CD8-positive, alpha-beta memory T cell (primary cell): ENCODE measurements at regions not wholly inside any gene's neighbourhood (a gene's known extent, or its start where the extent isn't known, plus 50 kb on each side); places are given as distances from the start of the nearest gene placed in this dataset.

ENCODE experiments used
- CTCF ChIA-PET: fragments of 350-600 bp; sonication (Branson Sonifier 250); formaldehyde crosslinking; loops from one replicate; lab custom pipeline; 2021; ENCODE audit warnings: antibody characterized with exemption; lab: Charles Lee
- POLR2A ChIA-PET: fragments of 350-600 bp; sonication (Branson Sonifier 250); formaldehyde crosslinking; loops from one replicate; lab custom pipeline; 2021; ENCODE audit warnings: antibody characterized with exemption; lab: Charles Lee
- DNase-seq, 5 donors: peaks; one replicate each; pipeline versions ENCODE4 v3.0.0 to v3.0.0-alpha.2; 2020 to 2022; ENCODE audit warnings: mixed read lengths in 1 of 5
- H3K27ac ChIP-seq: one replicate; pipeline ENCODE4 v1.7.0; 2013; ENCODE audit warnings: low read depth, mild to moderate bottlenecking, low read length, moderate library complexity
- H3K27me3 ChIP-seq: 2 replicates; pipeline ENCODE4 v1.7.0; 2013; ENCODE audit warnings: low read length, mild to moderate bottlenecking; ENCODE audit not compliant: insufficient read depth, poor library complexity, severe bottlenecking
- H3K36me3 ChIP-seq: 2 replicates; pipeline ENCODE4 v1.7.0; 2013; ENCODE audit warnings: mild to moderate bottlenecking, low read length, moderate library complexity; ENCODE audit not compliant: insufficient read depth
- H3K4me1 ChIP-seq: 2 replicates; pipeline ENCODE4 v1.7.0; 2013; ENCODE audit warnings: mild to moderate bottlenecking, low read length, moderate library complexity; ENCODE audit not compliant: insufficient read depth
- H3K4me3 ChIP-seq: 2 replicates; pipeline ENCODE4 v1.7.0; 2013; ENCODE audit warnings: mild to moderate bottlenecking, low read length
- H3K9me3 ChIP-seq: 2 replicates; pipeline ENCODE4 v1.7.0; 2013; ENCODE audit warnings: mild to moderate bottlenecking, low read length
- H3K27ac Mint-ChIP-seq, 8 donors: one replicate each; pipeline ENCODE4 v1.8.0; 2020 to 2021; ENCODE audit warnings: mixed read lengths in 8 of 8, mild to moderate bottlenecking in 6 of 8, inconsistent platforms in 3 of 8, moderate library complexity in 3 of 8
- H3K27me3 Mint-ChIP-seq, 2 donors: one replicate each; pipeline ENCODE4 v1.8.0; 2020 to 2021; ENCODE audit warnings: mixed read lengths in 2 of 2, mild to moderate bottlenecking in 1 of 2, moderate library complexity in 1 of 2
- H3K36me3 Mint-ChIP-seq, 3 donors: one replicate each; pipeline ENCODE4 v1.8.0; 2020 to 2021; ENCODE audit warnings: mixed read lengths in 3 of 3, inconsistent platforms in 1 of 3, mild to moderate bottlenecking in 1 of 3
- H3K4me1 Mint-ChIP-seq, 3 donors: one replicate each; pipeline ENCODE4 v1.8.0; 2020 to 2021; ENCODE audit warnings: mixed read lengths in 3 of 3, inconsistent platforms in 1 of 3, mild to moderate bottlenecking in 1 of 3
- H3K4me3 Mint-ChIP-seq, 7 donors: one replicate each; pipeline ENCODE4 v1.8.0; 2020 to 2021; ENCODE audit warnings: mixed read lengths in 7 of 7, mild to moderate bottlenecking in 6 of 7, moderate library complexity in 4 of 7, inconsistent platforms in 2 of 7
- H3K9me3 Mint-ChIP-seq, 5 donors: one replicate each; pipeline ENCODE4 v1.8.0; 2020 to 2022; ENCODE audit warnings: mixed read lengths in 5 of 5, mild to moderate bottlenecking in 3 of 5, moderate library complexity in 2 of 5, inconsistent platforms in 1 of 5

GRCh38 chr5:14076561-14076960 is 66.6 kb upstream of the TRIO start:
- Mint-ChIP-seq H3K27me3 (no peaks in the 10 kb centered on the region), H3K9me3 (peaks cover 0 to 4% (median 0%) of the 10 kb centered on the region in 5 donors), H3K36me3 (no peaks in the 10 kb centered on the region), H3K4me1 (no peaks in the 10 kb centered on the region), H3K4me3 (no peak overlapping the region), H3K27ac (no peak overlapping the region)
- H3K36me3 ChIP-seq = no peaks in the 10 kb centered on the region
- no peak for DNase-seq
- ChIA-PET POLR2A (no interaction called here), CTCF (no interaction called here)
- H3K9me3 ChIP-seq = no peaks in the 10 kb centered on the region
- H3K4me3 ChIP-seq = no peak overlapping the region
- H3K27ac ChIP-seq = no peak overlapping the region
- no peaks in the 10 kb centered on the region for H3K4me1 ChIP-seq
- no peaks in the 10 kb centered on the region for H3K27me3 ChIP-seq

GRCh38 chr5:14075937-14076336 is 67.2 kb upstream of the TRIO start:
- Histone ChIP-seq H3K9me3 (no peaks in the 10 kb centered on the region), H3K27ac (no peak overlapping the region), H3K27me3 (no peaks in the 10 kb centered on the region), H3K36me3 (no peaks in the 10 kb centered on the region), H3K4me3 (no peak overlapping the region), H3K4me1 (no peaks in the 10 kb centered on the region)
- no peak for DNase-seq
- Mint-ChIP-seq H3K4me1 (no peaks in the 10 kb centered on the region), H3K36me3 (no peaks in the 10 kb centered on the region), H3K27me3 (no peaks in the 10 kb centered on the region), H3K27ac (no peak overlapping the region), H3K4me3 (no peak overlapping the region), H3K9me3 (peaks cover 0 to 5% (median 0%) of the 10 kb centered on the region in 5 donors)
- ChIA-PET CTCF (no interaction called here), POLR2A (no interaction called here)

GRCh38 chr5:14071433-14071832 is 71.7 kb upstream of the TRIO start:
- H3K4me3 ChIP-seq = no peak overlapping the region
- Mint-ChIP-seq H3K36me3 (no peaks in the 10 kb centered on the region), H3K4me1 (no peaks in the 10 kb centered on the region), H3K9me3 (peaks cover 0 to 4% (median 1%) of the 10 kb centered on the region in 5 donors), H3K27me3 (no peaks in the 10 kb centered on the region), H3K4me3 (no peak overlapping the region), H3K27ac (no peak overlapping the region)
- DNase-seq = no peak
- POLR2A ChIA-PET = no interaction called here
- no peaks in the 10 kb centered on the region for H3K9me3 ChIP-seq
- CTCF ChIA-PET = no interaction called here
- H3K36me3 ChIP-seq = no peaks in the 10 kb centered on the region
- H3K27ac ChIP-seq = no peak overlapping the region
- no peaks in the 10 kb centered on the region for H3K4me1 ChIP-seq
- H3K27me3 ChIP-seq = no peaks in the 10 kb centered on the region

GRCh38 chr5:14069021-14069420 is 74.1 kb upstream of the TRIO start:
- ChIA-PET CTCF (no interaction called here), POLR2A (no interaction called here)
- H3K9me3 ChIP-seq = no peaks in the 10 kb centered on the region
- no peaks in the 10 kb centered on the region for H3K27me3 Mint-ChIP-seq
- H3K4me1 Mint-ChIP-seq = no peaks in the 10 kb centered on the region
- no peak overlapping the region for H3K27ac ChIP-seq
- no peaks in the 10 kb centered on the region for H3K36me3 ChIP-seq
- peaks cover 0 to 3% (median 0%) of the 10 kb centered on the region in 5 donors for H3K9me3 Mint-ChIP-seq
- H3K4me3 Mint-ChIP-seq = no peak overlapping the region
- no peaks in the 10 kb centered on the region for H3K4me1 ChIP-seq
- H3K36me3 Mint-ChIP-seq = no peaks in the 10 kb centered on the region
- H3K27ac Mint-ChIP-seq = no peak overlapping the region
- no peak for DNase-seq
- H3K27me3 ChIP-seq = no peaks in the 10 kb centered on the region
- no peak overlapping the region for H3K4me3 ChIP-seq

- H3K27ac ChIP-seq = no peak overlapping the region
- no peaks in the 10 kb centered on the region for H3K36me3 ChIP-seq
- no peaks in the 10 kb centered on the region for H3K9me3 ChIP-seq
- no peak for DNase-seq
- H3K4me3 ChIP-seq = no peak overlapping the region
- H3K27me3 ChIP-seq = no peaks in the 10 kb centered on the region
- Mint-ChIP-seq H3K4me3 (no peak overlapping the region), H3K9me3 (peaks cover 0 to 3% (median 0%) of the 10 kb centered on the region in 5 donors), H3K36me3 (no peaks in the 10 kb centered on the region), H3K27me3 (no peaks in the 10 kb centered on the region), H3K27ac (no peak overlapping the region), H3K4me1 (no peaks in the 10 kb centered on the region)
- CTCF ChIA-PET = no interaction called here
- POLR2A ChIA-PET = no interaction called here
- no peaks in the 10 kb centered on the region for H3K4me1 ChIP-seq
Measured at GRCh38 chr5:14068136-14068535, 75.0 kb upstream of the TRIO start.

- no peaks in the 10 kb centered on the region for H3K4me1 ChIP-seq
- H3K27me3 ChIP-seq = no peaks in the 10 kb centered on the region
Measured at GRCh38 chr5:14066326-14066725, 76.8 kb upstream of the TRIO start.

GRCh38 chr5:14064841-14065240 is 78.3 kb upstream of the TRIO start:
- Histone ChIP-seq H3K27ac (no peak overlapping the region), H3K27me3 (no peaks in the 10 kb centered on the region), H3K9me3 (no peaks in the 10 kb centered on the region), H3K4me1 (no peaks in the 10 kb centered on the region), H3K36me3 (no peaks in the 10 kb centered on the region), H3K4me3 (no peak overlapping the region)
- CTCF ChIA-PET = no interaction called here
- Mint-ChIP-seq H3K27ac (no peak overlapping the region), H3K4me1 (no peaks in the 10 kb centered on the region), H3K36me3 (no peaks in the 10 kb centered on the region), H3K9me3 (peaks cover 0 to 4% (median 0%) of the 10 kb centered on the region in 5 donors), H3K4me3 (no peak overlapping the region), H3K27me3 (peaks cover 0 to 3% of the 10 kb centered on the region in 2 donors)
- POLR2A ChIA-PET = no interaction called here
- no peak for DNase-seq

More at GRCh38 chr5:14066326-14066725, 76.8 kb upstream of the TRIO start:
- no peak overlapping the region for H3K4me3 Mint-ChIP-seq
- H3K27me3 Mint-ChIP-seq = peaks cover 0 to 3% of the 10 kb centered on the region in 2 donors
- POLR2A ChIA-PET = no interaction called here
- no peak overlapping the region for H3K27ac Mint-ChIP-seq
- Histone ChIP-seq H3K4me3 (no peak overlapping the region), H3K27ac (no peak overlapping the region), H3K36me3 (no peaks in the 10 kb centered on the region), H3K9me3 (no peaks in the 10 kb centered on the region)
- CTCF ChIA-PET = no interaction called here
- H3K9me3 Mint-ChIP-seq = peaks cover 0 to 3% (median 0%) of the 10 kb centered on the region in 5 donors
- DNase-seq = no peak
- H3K36me3 Mint-ChIP-seq = no peaks in the 10 kb centered on the region
- no peaks in the 10 kb centered on the region for H3K4me1 Mint-ChIP-seq

GRCh38 chr5:14063691-14064090 is 79.5 kb upstream of the TRIO start:
- H3K36me3 ChIP-seq = no peaks in the 10 kb centered on the region
- no peaks in the 10 kb centered on the region for H3K36me3 Mint-ChIP-seq
- no peak overlapping the region for H3K27ac Mint-ChIP-seq
- H3K27me3 ChIP-seq = no peaks in the 10 kb centered on the region
- DNase-seq = no peak
- H3K9me3 ChIP-seq = no peaks in the 10 kb centered on the region
- POLR2A ChIA-PET = no interaction called here
- H3K4me3 ChIP-seq = no peak overlapping the region
- peaks cover 0 to 3% of the 10 kb centered on the region in 2 donors for H3K27me3 Mint-ChIP-seq
- CTCF ChIA-PET = no interaction called here
- H3K4me1 ChIP-seq = no peaks in the 10 kb centered on the region
- no peaks in the 10 kb centered on the region for H3K4me1 Mint-ChIP-seq
- H3K9me3 Mint-ChIP-seq = peaks cover 0 to 4% (median 0%) of the 10 kb centered on the region in 5 donors
- H3K27ac ChIP-seq = no peak overlapping the region
- H3K4me3 Mint-ChIP-seq = no peak overlapping the region

- no peak overlapping the region for H3K27ac Mint-ChIP-seq
- POLR2A ChIA-PET = no interaction called here
- no peak overlapping the region for H3K27ac ChIP-seq
- no peak overlapping the region for H3K4me3 Mint-ChIP-seq
- no peak for DNase-seq
- H3K27me3 Mint-ChIP-seq = peaks cover 0 to 3% of the 10 kb centered on the region in 2 donors
- no peaks in the 10 kb centered on the region for H3K27me3 ChIP-seq
- H3K9me3 Mint-ChIP-seq = peaks cover 0 to 4% (median 0%) of the 10 kb centered on the region in 5 donors
- H3K4me1 ChIP-seq = no peaks in the 10 kb centered on the region
- CTCF ChIA-PET = no interaction called here
- H3K4me3 ChIP-seq = no peak overlapping the region
- H3K36me3 Mint-ChIP-seq = no peaks in the 10 kb centered on the region
- H3K36me3 ChIP-seq = no peaks in the 10 kb centered on the region
- no peaks in the 10 kb centered on the region for H3K4me1 Mint-ChIP-seq
- no peaks in the 10 kb centered on the region for H3K9me3 ChIP-seq
Measured at GRCh38 chr5:14063138-14063537, 80.0 kb upstream of the TRIO start.
